Retinal pigment epithelial cell (primary cell): ENCODE measurements at regions not wholly inside any gene's neighbourhood (a gene's known extent, or its start where the extent isn't known, plus 50 kb on each side); places are given as distances from the start of the nearest gene placed in this dataset.

ENCODE experiments used
- DNase-seq: peaks from one replicate; pipeline ENCODE4 v3.0.0-alpha.2; 2010; ENCODE audit warnings: low read depth
- H3K4me3 ChIP-seq: 2 replicates; pipeline ENCODE4 v1.5.1; 2011; ENCODE audit warnings: mild to moderate bottlenecking, low read length, control low read depth, moderate library complexity
- TF ChIP-seq, protein P1 (sequence below): conservative IDR thresholded peaks from 2 replicates; pipeline ENCODE4 v1.5.1; 2011; ENCODE audit warnings: low read depth, low read length, control low read depth, inconsistent platforms

DNA sequence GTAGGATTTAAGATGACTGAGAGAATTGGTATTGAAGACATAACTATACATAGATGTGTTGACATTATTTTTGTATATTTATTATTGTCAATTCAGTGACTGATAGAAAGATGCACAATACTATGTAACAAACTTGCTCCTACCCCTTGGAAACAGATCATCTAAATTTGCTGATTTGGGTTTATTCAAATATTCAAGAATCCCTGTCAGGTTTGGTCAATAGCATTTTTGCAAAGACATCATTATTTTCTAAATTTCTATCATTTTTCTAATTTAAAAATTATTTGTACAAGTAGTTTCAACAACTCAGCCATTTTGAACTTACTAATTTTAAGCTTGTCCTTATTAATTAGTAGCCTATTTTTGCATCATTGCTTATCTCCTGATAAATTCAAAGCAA lies 1463.4 kb downstream of the SI start:
- no peak overlapping the region for H3K4me3 ChIP-seq
- TF ChIP-seq, protein P1, sequence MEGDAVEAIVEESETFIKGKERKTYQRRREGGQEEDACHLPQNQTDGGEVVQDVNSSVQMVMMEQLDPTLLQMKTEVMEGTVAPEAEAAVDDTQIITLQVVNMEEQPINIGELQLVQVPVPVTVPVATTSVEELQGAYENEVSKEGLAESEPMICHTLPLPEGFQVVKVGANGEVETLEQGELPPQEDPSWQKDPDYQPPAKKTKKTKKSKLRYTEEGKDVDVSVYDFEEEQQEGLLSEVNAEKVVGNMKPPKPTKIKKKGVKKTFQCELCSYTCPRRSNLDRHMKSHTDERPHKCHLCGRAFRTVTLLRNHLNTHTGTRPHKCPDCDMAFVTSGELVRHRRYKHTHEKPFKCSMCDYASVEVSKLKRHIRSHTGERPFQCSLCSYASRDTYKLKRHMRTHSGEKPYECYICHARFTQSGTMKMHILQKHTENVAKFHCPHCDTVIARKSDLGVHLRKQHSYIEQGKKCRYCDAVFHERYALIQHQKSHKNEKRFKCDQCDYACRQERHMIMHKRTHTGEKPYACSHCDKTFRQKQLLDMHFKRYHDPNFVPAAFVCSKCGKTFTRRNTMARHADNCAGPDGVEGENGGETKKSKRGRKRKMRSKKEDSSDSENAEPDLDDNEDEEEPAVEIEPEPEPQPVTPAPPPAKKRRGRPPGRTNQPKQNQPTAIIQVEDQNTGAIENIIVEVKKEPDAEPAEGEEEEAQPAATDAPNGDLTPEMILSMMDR = no peak

DNA sequence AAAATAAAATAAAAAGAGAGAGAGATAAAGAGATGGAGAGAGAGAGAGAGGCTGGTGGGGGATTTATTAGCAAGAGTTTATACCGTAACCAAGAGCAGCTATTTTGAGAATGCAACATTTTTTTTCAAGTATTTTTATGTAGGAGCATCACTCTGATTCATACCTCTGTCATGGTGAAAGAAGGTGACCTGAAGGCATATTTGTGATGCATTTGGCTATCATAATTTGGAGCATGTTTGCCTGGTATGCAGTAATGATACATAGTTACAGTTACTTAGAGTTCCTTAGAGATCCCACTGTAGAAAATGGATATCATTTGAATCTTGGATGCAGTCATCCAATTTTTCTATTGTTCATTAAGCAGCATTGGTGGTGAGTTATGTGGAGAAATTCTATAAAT lies 1472.4 kb downstream of the SI start:
- no peak for DNase-seq
- H3K4me3 ChIP-seq = no peak overlapping the region
- TF ChIP-seq, protein P1 = no peak

More for the DNA sequence above, 1463.4 kb downstream of the SI start:
- DNase-seq = no peak

GRCh38 chr3:163601426-163601825 lies 1476.9 kb downstream of the SI start:
- TF ChIP-seq, protein P1 = no peak
- DNase-seq = no peak
- no peak overlapping the region for H3K4me3 ChIP-seq

GRCh38 chr3:163587342-163587741 lies 1491.0 kb downstream of the SI start:
- DNase-seq = no peak
- H3K4me3 ChIP-seq = no peak overlapping the region
- TF ChIP-seq, protein P1 = no peak

DNA sequence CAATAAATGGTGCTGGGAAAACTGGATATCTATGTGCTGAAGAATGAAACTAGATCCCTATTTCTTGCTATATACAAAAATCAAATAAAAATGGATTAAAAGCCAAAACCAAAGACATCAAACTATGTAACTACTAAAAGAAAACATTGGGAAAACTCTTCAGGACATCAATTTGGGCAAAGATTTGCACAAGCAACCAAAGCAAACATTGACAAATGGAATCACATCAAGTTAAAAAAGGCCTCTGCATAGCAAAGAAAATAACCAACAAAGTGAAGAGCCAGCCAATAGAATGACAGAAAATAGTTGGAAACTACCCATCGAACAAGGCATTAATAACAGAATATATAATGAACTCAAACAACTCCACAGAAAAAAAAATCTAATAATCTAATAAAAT lies 1495.3 kb downstream of the SI start:
- no peak overlapping the region for H3K4me3 ChIP-seq
- TF ChIP-seq, protein P1 = no peak
- no peak for DNase-seq

- no peak for DNase-seq
- no peak overlapping the region for H3K4me3 ChIP-seq
- TF ChIP-seq, protein P1 = no peak
Observed at GRCh38 chr3:163577271-163577670, 1501.0 kb downstream of the SI start.

DNA sequence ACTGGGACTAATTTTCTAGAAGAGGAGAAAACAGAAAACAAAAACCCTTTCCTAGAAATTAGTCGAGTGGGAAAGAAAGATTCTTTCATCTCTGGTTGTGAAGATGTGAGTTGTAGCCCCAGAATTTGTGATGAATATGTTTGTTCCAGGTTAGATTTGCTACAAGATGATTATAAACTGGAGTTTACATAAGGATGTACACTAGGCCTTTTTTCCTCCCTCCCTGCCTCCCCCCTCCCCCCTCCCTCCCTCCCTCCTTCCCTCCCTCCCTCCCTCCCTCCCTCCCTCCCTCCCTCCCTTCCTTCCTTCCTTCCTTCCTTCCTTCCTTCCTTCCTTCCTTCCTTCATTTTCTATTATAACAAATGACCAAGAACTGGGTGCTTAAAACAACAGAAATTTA lies 1502.0 kb downstream of the SI start:
- TF ChIP-seq, protein P1 = no peak
- H3K4me3 ChIP-seq = no peak overlapping the region
- no peak for DNase-seq
